GM21717 (cell line): ENCODE measurements at regions not wholly inside any gene's neighbourhood (a gene's known extent, or its start where the extent isn't known, plus 50 kb on each side); places are given as distances from the start of the nearest gene placed in this dataset.

Experiments
- ATAC-seq: cut with Tn5 transposase; IDR thresholded peaks from one replicate; pipeline ENCODE4 v1.9.1; 2021; ENCODE audit warnings: mild to moderate bottlenecking, moderate library complexity; ENCODE audit not compliant: unreplicated experiment

- ATAC-seq = no peak
Measured at GRCh38 chr1:216826214-216826613, 103.0 kb upstream of the ESRRG start.

- no peak for ATAC-seq
Measured at GRCh38 chr1:216825557-216825956, 102.3 kb upstream of the ESRRG start.

GRCh38 chr1:216824511-216824910 lies 101.3 kb upstream of the ESRRG start:
- ATAC-seq = no peak

GRCh38 chr1:216823731-216824130 lies 100.5 kb upstream of the ESRRG start:
- ATAC-seq = no peak

GRCh38 chr1:216822480-216822879 lies 99.3 kb upstream of the ESRRG start:
- no peak for ATAC-seq

GRCh38 chr1:216820345-216820744 lies 97.1 kb upstream of the ESRRG start:
- ATAC-seq = no peak

GRCh38 chr1:216818284-216818683 lies 95.1 kb upstream of the ESRRG start:
- ATAC-seq = no peak

- ATAC-seq = no peak
Measured at GRCh38 chr1:216815260-216816131, 92.3 kb upstream of the ESRRG start.

GRCh38 chr1:216814576-216815259 lies 91.5 kb upstream of the ESRRG start:
- no peak for ATAC-seq

GRCh38 chr1:216812966-216813365 lies 89.7 kb upstream of the ESRRG start:
- no peak for ATAC-seq

- no peak for ATAC-seq
Measured at GRCh38 chr1:216809649-216810048, 86.4 kb upstream of the ESRRG start.

GRCh38 chr1:216807696-216808095 lies 84.5 kb upstream of the ESRRG start:
- ATAC-seq = no peak

GRCh38 chr1:216805953-216806352 lies 82.7 kb upstream of the ESRRG start:
- ATAC-seq = no peak

- ATAC-seq = no peak
Measured at GRCh38 chr1:216805233-216805632, 82.0 kb upstream of the ESRRG start.

GRCh38 chr1:216804111-216804510 lies 80.9 kb upstream of the ESRRG start:
- no peak for ATAC-seq

GRCh38 chr1:216794586-216794985 lies 71.4 kb upstream of the ESRRG start:
- ATAC-seq = no peak

GRCh38 chr1:216793973-216794372 lies 70.7 kb upstream of the ESRRG start:
- no peak for ATAC-seq

- ATAC-seq = no peak
Measured at GRCh38 chr1:216793303-216793702, 70.1 kb upstream of the ESRRG start.

- ATAC-seq = no peak
Measured at GRCh38 chr1:216788671-216789070, 65.4 kb upstream of the ESRRG start.

- no peak for ATAC-seq
Measured at GRCh38 chr1:216785737-216786136, 62.5 kb upstream of the ESRRG start.

- no peak for ATAC-seq
Measured at GRCh38 chr1:216785221-216785620, 62.0 kb upstream of the ESRRG start.

- no peak for ATAC-seq
Measured at GRCh38 chr1:216779686-216780085, 56.5 kb upstream of the ESRRG start.
